ENCODE measurements at regions not wholly inside any gene's neighbourhood (a gene's known extent, or its start where the extent isn't known, plus 50 kb on each side); places are given as distances from the start of the nearest gene placed in this dataset.

DNA sequence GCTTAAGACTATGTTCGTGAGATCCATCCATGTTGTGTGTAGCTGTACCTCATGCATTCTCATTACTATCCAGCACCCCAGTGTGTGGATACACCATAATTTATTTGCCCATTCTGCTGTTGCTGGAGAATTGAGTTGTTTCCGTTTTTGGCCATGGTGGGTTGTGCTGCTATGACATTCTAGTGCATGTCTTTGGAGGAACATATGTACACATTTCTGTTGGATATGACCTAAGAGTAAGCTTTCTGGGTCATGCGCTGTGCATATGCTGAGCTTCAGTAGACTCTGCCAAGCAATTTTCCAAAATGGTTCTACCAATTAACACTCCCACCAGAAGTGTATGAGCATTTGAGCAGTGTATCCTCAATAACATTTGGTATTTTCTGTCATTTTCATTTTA, 316.6 kb downstream of the MIAT start:
- no peak for DNase-seq (ENCODE audit: extremely low read depth, insufficient read length)
- H3K27me3 ChIP-seq (replicated peaks; ENCODE audit: control insufficient read depth, insufficient read depth, low read length), result no peaks in the 10 kb centered on the region
- TF ChIP-seq, protein P1, sequence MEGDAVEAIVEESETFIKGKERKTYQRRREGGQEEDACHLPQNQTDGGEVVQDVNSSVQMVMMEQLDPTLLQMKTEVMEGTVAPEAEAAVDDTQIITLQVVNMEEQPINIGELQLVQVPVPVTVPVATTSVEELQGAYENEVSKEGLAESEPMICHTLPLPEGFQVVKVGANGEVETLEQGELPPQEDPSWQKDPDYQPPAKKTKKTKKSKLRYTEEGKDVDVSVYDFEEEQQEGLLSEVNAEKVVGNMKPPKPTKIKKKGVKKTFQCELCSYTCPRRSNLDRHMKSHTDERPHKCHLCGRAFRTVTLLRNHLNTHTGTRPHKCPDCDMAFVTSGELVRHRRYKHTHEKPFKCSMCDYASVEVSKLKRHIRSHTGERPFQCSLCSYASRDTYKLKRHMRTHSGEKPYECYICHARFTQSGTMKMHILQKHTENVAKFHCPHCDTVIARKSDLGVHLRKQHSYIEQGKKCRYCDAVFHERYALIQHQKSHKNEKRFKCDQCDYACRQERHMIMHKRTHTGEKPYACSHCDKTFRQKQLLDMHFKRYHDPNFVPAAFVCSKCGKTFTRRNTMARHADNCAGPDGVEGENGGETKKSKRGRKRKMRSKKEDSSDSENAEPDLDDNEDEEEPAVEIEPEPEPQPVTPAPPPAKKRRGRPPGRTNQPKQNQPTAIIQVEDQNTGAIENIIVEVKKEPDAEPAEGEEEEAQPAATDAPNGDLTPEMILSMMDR (IDR thresholded peaks at IDR 0.05; ENCODE audit: insufficient read depth, low read length, poor library complexity, severe bottlenecking), result no peak

DNA sequence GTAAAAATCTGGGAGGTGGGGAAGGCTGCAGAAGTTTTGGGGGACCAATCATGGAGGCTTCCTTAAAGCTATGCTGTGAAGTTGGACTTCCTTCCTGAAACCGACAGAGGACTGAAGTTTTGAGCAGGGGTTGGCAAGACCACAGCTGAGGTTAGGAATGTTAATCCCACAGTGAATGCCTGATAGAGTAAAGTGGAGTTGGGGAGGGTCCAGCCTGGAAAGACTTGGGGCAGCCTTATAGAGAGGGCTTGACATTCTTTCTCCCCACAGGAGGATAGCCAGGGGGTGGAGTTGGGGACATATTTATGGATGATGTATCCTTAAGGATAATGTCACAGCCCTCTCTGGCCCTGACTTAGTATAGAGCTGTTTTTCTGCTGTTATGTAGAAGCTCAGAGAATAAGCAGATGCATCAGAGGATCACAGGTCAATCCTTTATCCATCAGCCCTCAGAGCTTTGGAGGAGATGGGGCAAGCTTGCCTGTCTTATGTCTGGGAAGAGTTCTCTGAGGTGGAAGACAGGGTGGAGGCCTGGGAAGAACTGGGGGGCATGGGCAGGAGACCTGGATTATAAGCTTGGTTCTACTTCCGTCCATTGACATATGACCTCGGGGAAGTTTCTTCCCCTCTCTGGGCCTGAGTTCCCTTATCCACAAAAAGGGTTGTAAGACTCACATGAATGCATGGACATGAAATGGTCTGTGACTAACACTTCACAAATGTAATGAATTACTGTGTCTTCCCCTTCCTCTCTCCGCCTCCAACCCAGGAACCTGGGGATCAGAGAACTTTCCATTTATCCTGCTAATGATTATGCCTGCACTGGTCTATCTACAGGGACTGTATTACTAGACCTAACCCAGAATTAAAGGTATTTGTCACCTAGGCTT, 317.8 kb downstream of the MIAT start:
- Histone ChIP-seq H3K4me3 (replicated peaks; ENCODE audit: low read depth, low read length) (no peak overlapping the region), H3K36me3 (ENCODE audit: control insufficient read depth, insufficient read depth, low read length) (no peaks in the 10 kb centered on the region), H3K27me3 (replicated peaks; ENCODE audit: control insufficient read depth, insufficient read depth, low read length) (no peaks in the 10 kb centered on the region)
- no peak for DNase-seq (ENCODE audit: extremely low read depth, insufficient read length)
- TF ChIP-seq, protein P1 (IDR thresholded peaks at IDR 0.05; ENCODE audit: insufficient read depth, low read length, poor library complexity, severe bottlenecking), result no peak

More for the DNA sequence above, 316.6 kb downstream of the MIAT start:
- Histone ChIP-seq H3K4me3 (replicated peaks; ENCODE audit: low read depth, low read length) (no peak overlapping the region), H3K36me3 (ENCODE audit: control insufficient read depth, insufficient read depth, low read length) (no peaks in the 10 kb centered on the region)

DNA sequence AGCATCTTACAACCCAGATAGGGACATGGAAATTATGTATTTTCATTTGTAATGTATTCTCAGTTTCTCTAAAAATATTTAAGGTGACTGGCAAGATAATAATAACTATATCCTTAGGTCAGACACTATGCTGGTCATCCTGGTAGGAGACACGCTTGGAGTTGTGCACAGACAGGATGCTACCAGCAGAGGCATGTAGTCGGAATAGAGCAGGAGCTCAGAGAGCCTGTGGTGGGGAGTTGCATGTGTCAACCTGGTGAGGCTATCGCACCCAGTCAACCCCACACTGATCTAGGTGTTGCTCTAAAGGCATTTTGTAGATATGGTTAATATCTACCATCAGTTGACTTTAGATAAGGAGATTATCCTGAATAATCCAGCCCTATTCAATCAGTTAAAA, 318.5 kb downstream of the MIAT start:
- no peak overlapping the region for H3K4me3 ChIP-seq (replicated peaks; ENCODE audit: low read depth, low read length)
- TF ChIP-seq, protein P1 (IDR thresholded peaks at IDR 0.05; ENCODE audit: insufficient read depth, low read length, poor library complexity, severe bottlenecking), result no peak
- no peaks in the 10 kb centered on the region for H3K27me3 ChIP-seq (replicated peaks; ENCODE audit: control insufficient read depth, insufficient read depth, low read length)
- H3K36me3 ChIP-seq (ENCODE audit: control insufficient read depth, insufficient read depth, low read length), result no peaks in the 10 kb centered on the region
- no peak for DNase-seq (ENCODE audit: extremely low read depth, insufficient read length)

DNA sequence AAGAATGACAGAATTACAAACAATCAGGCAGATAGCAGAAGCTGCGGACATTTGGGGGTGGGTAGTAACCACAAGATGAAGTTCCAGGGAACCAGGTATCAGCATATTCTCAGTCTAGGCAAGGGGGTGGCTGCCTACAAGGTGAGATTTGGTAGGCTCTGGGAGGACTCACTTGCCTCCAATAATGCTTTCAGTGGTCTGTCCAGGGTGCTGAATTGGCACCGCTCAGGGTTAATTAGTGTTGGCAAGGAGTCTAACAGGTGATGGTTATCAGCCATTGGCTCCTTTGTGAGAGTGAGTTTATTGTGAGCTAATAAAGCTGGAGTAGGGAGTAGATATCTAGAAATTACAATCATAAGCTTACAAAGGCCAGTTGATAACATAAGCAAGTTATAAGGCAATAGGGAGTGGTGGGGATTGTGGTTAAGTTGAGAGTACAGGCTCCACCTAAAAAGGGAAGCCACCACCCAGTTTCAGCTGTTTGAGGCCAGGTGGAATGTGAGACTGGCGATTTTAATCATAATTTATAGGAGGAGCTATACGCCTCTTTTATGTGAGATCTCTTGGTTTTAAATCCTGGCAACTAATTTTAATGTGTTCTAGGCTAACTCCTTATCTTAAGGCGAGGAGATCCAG, 320.5 kb downstream of the MIAT start:
- H3K27me3 ChIP-seq (replicated peaks; ENCODE audit: control insufficient read depth, insufficient read depth, low read length), result no peaks in the 10 kb centered on the region
- no peak for DNase-seq (ENCODE audit: extremely low read depth, insufficient read length)
- TF ChIP-seq, protein P1 (IDR thresholded peaks at IDR 0.05; ENCODE audit: insufficient read depth, low read length, poor library complexity, severe bottlenecking), result no peak
- H3K36me3 ChIP-seq (ENCODE audit: control insufficient read depth, insufficient read depth, low read length), result no peaks in the 10 kb centered on the region
- no peak overlapping the region for H3K4me3 ChIP-seq (replicated peaks; ENCODE audit: low read depth, low read length)

DNA sequence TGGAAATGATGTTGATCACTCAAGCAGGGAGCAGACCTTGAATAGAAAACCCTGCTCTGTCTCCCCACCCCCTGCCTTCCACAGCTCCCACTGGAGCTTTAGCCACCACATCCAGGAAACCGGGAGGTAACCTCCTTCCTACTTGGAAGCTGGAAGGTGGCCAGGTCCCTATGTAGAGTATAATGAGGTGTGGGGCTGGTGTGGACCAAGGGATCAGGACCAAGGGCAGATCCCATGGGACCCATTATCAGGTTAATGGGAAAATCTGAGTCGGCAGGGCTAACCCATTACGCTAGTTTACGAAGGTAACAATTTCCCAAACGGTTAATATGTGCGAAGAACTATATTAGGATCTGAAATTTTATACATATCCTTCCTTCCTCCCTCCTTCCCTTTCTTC, 321.9 kb downstream of the MIAT start:
- TF ChIP-seq, protein P1 (IDR thresholded peaks at IDR 0.05; ENCODE audit: insufficient read depth, low read length, poor library complexity, severe bottlenecking), result no peak
- Histone ChIP-seq H3K4me3 (replicated peaks; ENCODE audit: low read depth, low read length) (no peak overlapping the region), H3K27me3 (replicated peaks; ENCODE audit: control insufficient read depth, insufficient read depth, low read length) (no peaks in the 10 kb centered on the region), H3K36me3 (ENCODE audit: control insufficient read depth, insufficient read depth, low read length) (no peaks in the 10 kb centered on the region)
- no peak for DNase-seq (ENCODE audit: extremely low read depth, insufficient read length)

All from GM06990 (cell line).